SK-N-MC (cell line): ENCODE measurements at regions not wholly inside any gene's neighbourhood (a gene's known extent, or its start where the extent isn't known, plus 50 kb on each side); places are given as distances from the start of the nearest gene placed in this dataset.

Source experiments
- EZH2 ChIP-seq: fragments of 200-600 bp; sonication (generic); IDR thresholded peaks from one replicate; pipeline ENCODE4 v1.6.1; 2017; ENCODE audit warnings: antibody characterized with exemption
- FOXP2 ChIP-seq: optimal IDR thresholded peaks from 2 replicates; pipeline ENCODE3; 2011; ENCODE audit warnings: mild to moderate bottlenecking, moderate library complexity; ENCODE audit not compliant: insufficient read depth; ENCODE audit errors: extremely low read length, control extremely low read depth
- POLR2AphosphoS5 ChIP-seq: IDR thresholded peaks from 2 replicates; pipeline ENCODE4 v1.6.1; 2012; ENCODE audit warnings: mild to moderate bottlenecking, low read depth, low read length, borderline replicate concordance

- TF ChIP-seq POLR2AphosphoS5 (no peak), EZH2 (no peak), FOXP2 (no peak)
Observed at GRCh38 chr3:70811880-70812279, 499.4 kb upstream of the MDFIC2 start.
